IPS-NIHi7 (cell line): ENCODE measurements at regions not wholly inside any gene's neighbourhood (a gene's known extent, or its start where the extent isn't known, plus 50 kb on each side); places are given as distances from the start of the nearest gene placed in this dataset.
"Not testable (repeated sequence)": the region's sequence is repeated elsewhere in the genome, so short reads cannot be mapped to it uniquely, and the experiment has no call there.

ENCODE experiments used
- DNase-seq: peaks from one replicate; pipeline ENCODE4 v3.0.0; 2012; ENCODE audit warnings: mixed read lengths; ENCODE audit errors: extremely low spot score

DNA sequence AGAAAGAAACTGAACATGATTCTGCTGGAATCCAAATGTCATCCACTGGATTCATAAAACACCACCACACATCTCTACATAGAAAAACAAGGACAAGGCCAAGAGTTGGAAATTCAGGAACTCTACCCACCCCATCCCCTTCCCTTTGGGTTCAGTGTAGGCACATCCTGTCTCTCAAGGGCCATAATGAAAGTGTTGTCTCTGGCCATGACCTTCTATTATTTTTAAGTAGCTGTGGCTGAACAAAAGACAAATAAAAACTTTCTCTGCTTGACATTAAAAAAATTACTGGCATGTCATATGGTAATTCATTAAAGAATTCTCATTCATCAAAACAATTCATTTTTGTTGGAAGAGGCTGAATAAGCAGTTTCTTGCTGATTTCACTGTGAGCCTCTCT is 54.9 kb upstream of the ZBTB18 start:
- no peak for DNase-seq

DNA sequence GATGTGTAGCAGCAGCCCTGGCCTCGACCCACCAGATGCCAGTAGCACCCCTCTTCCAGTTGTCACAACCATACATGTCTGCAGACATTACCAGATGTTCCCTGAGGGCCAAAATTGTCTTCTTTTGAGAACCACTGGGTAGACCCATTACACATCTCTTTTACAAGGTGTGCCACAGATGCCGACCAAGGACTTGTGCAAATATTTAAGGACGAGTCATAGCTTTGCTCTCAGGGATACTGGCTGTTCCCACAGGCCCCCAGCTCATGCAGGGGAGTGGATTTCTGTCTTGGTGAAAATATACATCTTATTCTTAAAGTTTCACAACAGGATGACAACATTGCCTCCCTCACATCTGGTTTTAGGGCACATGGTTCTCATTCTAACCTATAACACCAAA is 59.4 kb upstream of the ZBTB18 start:
- no peak for DNase-seq

DNA sequence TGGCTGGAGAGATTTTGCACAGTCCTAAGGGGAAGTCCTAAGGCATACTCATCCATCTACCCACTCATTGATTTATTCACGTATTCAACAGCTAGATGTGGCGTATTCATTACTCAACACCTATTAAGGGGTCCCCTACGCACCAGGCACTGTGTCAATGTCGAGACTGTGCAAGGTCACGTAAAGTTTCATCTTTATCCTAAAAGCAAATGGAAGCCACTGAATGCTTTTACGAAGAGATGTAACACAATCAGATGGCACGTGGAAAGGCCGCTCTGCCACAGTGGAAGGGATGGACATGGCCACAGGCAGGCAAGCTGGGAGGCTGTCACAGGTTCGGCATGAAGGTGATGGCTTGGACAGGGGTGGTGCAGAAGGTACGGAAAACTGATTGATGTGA is 66.3 kb upstream of the ZBTB18 start:
- DNase-seq, result no peak

- DNase-seq, result peak; percentile 76
Observed at GRCh38 chr1:243982447-243983018, 68.5 kb upstream of the ZBTB18 start.

- no peak for DNase-seq
Observed at GRCh38 chr1:243980471-243980870, 70.6 kb upstream of the ZBTB18 start.

- no peak for DNase-seq
Observed at GRCh38 chr1:243980071-243980470, 71.0 kb upstream of the ZBTB18 start.

GRCh38 chr1:243979396-243979795 is 71.7 kb upstream of the ZBTB18 start:
- no peak for DNase-seq

DNA sequence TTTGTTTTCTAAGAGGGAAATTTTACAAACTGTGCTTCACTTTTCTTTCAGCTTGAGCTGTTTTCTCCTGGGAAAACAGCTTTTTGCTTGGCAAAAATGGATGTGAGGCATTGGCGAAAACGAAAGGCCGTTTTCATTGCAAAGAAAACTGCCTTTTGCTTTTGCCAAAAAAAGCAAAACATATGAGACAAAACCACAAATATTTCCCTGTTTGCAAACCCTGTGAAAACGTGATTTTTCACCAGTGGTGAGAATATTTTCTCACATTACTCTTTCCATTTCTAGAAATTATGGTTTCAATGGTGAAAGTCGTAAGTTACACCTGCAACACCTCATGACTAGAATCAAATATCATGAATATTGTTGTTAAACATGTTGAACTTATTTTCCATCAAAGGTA is 74.0 kb upstream of the ZBTB18 start:
- no peak for DNase-seq

DNA sequence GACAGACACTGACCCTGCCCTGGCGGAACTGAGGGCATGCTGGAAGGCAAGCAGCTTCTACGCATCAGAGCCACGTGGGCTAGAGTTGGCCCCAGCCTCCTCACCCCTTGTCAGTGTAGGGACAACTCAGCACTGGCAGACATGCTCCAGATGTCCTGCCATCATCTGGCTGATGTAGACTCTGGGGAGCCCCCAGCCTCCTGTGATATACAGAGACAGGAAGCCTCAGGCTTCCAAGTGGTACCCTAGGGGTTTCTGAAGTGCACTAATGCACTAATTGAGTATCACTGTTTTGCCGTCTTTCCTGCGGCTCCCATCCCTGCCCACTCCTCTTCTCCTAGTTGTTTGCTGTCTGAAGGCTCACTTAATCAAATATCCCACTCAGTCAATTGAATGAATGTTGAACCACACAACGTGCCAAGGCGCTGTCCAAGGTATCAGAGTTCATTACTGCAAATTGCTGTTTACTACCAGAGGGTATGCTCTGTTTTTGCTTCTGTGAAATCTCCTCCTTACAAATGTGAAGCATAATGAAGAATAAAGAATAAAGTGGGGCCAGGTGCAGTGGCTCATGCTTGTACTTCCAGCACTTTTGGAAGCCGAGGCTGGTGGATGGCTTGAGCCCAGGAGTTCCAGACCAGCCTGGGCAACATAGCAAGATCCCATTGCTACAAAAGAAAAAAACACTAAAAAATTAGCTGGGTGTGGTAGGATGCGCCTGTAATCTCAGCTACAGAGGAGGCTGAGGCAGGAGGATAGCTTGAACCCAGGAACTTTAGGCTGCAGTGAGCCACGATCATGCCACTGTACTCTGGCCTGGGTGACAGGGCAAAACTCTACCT is 76.4 kb upstream of the ZBTB18 start:
- peak; percentile 33 for DNase-seq

DNA sequence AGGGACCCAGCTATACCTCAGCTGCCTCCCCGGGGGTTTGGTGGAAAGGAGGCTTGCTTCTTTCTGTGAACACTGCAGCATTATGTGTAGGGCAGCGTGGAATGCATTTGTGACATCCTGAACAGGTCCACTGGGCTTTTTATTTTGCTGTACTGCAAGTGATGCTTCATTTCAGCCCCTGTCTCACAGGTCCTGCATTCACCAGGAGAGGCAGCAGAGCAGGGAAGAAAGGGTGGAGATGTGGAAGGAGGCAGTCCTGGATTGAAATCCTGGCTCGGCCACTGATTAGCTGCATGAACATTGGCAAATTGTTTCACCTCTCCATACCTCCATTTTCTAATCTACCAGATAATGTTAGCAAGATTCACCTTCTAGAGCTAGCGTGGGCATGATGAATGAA is 77.9 kb upstream of the ZBTB18 start:
- DNase-seq, result no peak

GRCh38 chr1:243970077-243970476 is 81.0 kb upstream of the ZBTB18 start:
- DNase-seq, result no peak

DNA sequence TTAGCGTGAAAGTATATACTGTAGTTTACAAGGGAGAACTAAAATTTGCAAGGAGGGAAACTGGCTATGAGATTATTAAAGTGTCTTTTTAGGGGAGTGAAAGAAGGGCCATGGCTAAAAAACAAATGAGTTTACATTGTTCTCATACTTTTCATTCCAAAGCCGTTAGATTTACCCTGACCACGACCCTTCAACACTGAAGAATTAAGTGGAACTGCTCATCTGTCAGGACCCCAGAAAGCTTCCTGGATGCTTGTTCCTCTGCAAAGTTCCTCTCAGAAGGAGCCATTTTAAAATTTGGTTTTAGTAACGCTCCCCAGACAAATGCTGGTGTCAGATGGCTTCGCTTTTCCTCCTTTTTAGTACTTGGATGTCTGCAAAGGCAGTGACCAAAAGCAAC is 82.7 kb upstream of the ZBTB18 start:
- DNase-seq, result no peak

DNA sequence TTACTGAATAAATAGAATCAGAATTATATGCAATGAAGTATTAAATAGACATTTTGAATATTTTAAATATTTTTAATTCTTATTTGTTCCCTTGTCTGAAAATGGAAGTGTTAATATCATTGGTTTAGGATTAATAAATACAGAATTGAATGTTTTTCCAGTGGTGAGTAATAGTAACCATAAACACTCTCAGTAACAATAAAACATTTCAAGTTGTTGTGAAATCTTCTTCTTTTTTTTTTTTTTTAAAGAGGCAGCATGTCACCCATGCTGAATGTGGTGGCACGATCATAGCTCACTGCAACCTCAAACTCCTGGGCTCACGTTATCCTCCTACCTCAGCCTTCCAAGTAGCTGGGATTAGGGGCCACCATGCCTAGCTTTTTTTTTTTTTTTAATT is 86.2 kb upstream of the ZBTB18 start:
- DNase-seq, result no peak

DNA sequence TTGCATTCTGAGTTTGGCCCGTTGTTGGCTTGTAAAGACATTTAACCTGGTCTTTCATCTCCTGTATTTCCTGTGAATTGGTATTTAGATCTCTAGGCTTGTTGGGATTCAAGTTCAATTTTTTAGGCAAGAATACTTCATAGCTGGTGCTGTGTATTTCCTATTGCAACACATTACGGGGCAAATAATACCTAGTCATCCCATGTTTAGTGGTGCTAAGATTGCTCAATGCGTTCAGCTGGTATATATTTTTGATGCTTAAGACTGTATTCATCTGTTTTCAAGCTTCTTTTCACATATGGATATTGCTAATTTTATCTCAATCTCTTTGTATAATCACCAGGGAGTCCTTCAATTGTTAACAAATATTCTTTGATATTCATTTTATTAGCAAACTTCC is 87.5 kb upstream of the ZBTB18 start:
- DNase-seq, result no peak

- peak; percentile 37 for DNase-seq
Observed at GRCh38 chr1:243962541-243962940, 88.5 kb upstream of the ZBTB18 start.

- DNase-seq, result no peak
Observed at GRCh38 chr1:243959998-243960397, 91.1 kb upstream of the ZBTB18 start.

DNA sequence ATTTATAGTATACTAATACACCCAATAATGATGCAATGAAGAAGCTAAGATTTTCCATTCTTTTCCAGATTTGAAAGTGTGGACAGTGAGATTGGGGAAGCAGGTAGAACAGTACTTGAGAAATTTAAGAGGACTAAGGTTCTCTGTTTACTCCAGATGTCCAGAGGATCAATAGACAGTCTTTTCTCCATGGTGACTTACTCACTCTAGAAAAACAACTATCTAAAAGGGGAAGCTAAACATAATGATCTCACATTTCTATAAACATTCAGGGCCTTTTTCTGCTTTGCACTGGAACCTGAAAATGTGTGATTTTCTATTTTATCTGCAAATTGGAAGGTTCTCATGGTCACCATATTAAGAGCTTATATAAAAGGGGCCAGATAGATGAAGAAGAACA is 93.9 kb upstream of the ZBTB18 start:
- DNase-seq, result no peak

- no peak for DNase-seq
Observed at GRCh38 chr1:243956450-243956849, 94.6 kb upstream of the ZBTB18 start.

DNA sequence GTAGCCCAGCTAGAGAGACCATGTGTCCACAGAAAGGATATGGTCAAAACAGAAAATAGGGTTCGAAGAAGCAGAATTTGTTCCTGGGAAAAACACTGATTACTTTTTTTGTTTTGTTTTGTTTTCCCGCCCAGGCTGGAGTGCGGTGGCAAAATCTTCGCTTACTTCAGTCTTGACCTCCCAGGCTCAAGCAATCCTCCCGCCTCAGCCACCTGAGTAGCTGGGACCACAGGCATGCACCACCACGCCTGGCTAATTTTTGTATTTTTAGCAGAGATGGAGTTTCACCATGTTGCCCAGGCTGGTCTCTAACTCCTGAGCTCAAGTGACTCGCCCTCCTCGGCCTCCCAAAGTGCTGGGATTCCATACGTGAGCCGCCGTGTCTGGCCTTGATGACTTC is 99.9 kb upstream of the ZBTB18 start:
- DNase-seq, result not testable (repeated sequence)

DNA sequence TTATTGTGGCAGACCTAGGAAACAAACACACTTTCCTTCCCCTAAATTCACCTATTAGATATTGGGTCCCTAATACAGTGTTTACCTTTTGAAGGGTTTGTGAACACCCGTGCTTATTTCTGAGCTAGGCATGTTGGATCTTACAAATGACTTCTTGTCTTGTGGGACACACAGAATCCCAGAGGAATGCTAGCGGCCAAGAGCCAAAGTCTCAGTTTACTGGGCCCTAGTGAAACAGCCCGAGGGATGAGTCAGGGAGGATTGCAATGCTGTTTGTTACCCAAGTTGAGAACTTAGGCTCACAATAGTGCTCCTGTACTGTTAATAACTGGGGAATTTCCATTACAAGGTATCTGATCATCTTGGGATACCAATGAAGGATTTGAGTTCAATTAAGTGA is 100.1 kb upstream of the AKT3 start:
- DNase-seq, result no peak

- DNase-seq, result peak; percentile 75
Observed at GRCh38 chr1:243946946-243947345, 96.9 kb upstream of the AKT3 start.

DNA sequence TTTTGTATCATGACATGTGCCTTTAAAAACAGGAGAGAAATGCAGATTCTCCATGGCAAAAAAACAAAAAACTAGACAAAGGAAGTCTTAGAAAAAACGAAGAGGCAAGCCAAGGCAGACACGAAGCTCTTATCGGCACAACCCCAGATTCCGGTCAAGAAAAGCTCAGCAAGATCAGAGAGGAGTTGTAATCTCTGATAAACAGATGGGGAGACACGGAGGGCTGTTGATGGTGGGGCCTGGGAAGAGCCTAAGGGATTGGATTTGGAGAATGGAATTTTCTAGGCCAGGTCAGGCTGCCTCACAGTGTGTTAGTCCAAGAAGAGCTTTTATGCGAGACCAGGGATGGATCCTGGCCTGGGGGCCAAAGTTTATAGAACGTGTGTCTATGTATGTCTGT is 96.2 kb upstream of the AKT3 start:
- DNase-seq, result no peak

GRCh38 chr1:243945727-243946126 is 95.7 kb upstream of the AKT3 start:
- DNase-seq, result no peak
